ENCODE measurements at regions not wholly inside any gene's neighbourhood (a gene's known extent, or its start where the extent isn't known, plus 50 kb on each side); places are given as distances from the start of the nearest gene placed in this dataset.

DNA sequence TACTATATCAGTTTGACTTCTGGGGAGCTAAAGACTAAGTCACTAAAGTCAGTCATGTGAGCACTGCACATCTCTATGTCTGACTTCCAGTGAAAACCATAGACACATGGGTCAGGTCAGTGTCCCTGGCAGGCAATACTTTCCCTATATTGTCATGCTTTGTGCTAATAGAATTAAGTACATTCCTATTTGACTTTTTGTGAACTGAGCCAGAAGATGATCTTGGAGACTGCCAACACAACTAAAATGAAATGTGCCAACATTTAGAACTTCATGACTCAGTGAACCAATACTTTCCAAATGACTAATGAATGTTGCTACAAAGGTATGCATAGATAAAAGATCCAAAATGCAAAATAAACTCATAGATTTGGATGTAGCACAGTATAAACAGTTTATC lies 820.8 kb upstream of the FAM98A start:
- no peak for TF ChIP-seq CTCF (IDR thresholded peaks at IDR 0.05; ENCODE audit: insufficient read depth, low read depth, low read length, missing control alignments)
- DNase-seq (ENCODE audit: low read depth): no peak
- no peak overlapping the region for H3K4me3 ChIP-seq (ENCODE audit: low read depth, low read length)

DNA sequence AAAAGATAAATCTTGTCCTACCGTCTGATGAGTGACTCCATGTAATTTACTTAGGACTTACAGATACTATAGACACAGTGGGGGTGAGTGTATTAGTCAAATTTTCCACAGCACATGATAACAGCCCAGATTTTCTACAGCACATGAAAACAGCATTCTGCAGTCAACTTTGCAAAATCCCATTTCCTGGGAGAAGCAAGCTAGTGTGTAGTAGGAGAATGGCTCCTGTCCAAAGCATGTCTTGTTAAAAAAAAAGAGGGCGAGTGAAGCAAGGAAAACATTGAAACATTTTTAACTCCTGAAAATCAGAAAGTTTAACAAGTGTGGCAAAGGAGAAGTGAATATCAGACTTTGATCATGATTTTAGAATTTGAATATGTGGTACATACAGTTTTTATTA lies 817.8 kb upstream of the FAM98A start:
- no peak for TF ChIP-seq CTCF (IDR thresholded peaks at IDR 0.05; ENCODE audit: insufficient read depth, low read depth, low read length, missing control alignments)
- no peak for DNase-seq (ENCODE audit: low read depth)
- H3K4me3 ChIP-seq (ENCODE audit: low read depth, low read length): no peak overlapping the region

DNA sequence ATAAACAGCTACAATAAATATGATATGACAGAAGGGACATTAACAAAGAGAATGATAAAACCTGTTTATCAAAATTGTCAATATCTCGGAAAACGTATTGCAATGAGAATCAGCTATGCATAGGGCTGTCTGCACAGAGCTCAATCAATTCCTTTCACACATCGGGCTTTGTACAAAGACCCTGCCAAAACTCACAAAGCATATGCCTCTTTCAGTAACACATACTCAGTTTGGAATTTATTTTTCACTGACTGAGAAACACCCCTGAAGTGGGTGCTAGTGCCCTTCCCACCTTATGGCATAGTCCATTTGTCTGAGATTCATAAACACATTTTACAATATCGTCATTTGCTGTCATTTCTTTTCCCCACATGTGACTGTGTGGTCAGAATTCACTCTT lies 815.8 kb upstream of the FAM98A start:
- TF ChIP-seq CTCF (IDR thresholded peaks at IDR 0.05; ENCODE audit: insufficient read depth, low read depth, low read length, missing control alignments): no peak
- no peak for DNase-seq (ENCODE audit: low read depth)
- H3K4me3 ChIP-seq (ENCODE audit: low read depth, low read length): no peak overlapping the region

- TF ChIP-seq CTCF (IDR thresholded peaks at IDR 0.05; ENCODE audit: insufficient read depth, low read depth, low read length, missing control alignments): no peak
- DNase-seq (ENCODE audit: low read depth): no peak
- no peak overlapping the region for H3K4me3 ChIP-seq (ENCODE audit: low read depth, low read length)
These were observed 809.0 kb upstream of the FAM98A start for GRCh38 chr2:34408100-34408499.

- TF ChIP-seq CTCF (IDR thresholded peaks at IDR 0.05; ENCODE audit: insufficient read depth, low read depth, low read length, missing control alignments): no peak
- no peak overlapping the region for H3K4me3 ChIP-seq (ENCODE audit: low read depth, low read length)
- DNase-seq (ENCODE audit: low read depth): no peak
These were observed 804.4 kb upstream of the FAM98A start for GRCh38 chr2:34403512-34403911.

DNA sequence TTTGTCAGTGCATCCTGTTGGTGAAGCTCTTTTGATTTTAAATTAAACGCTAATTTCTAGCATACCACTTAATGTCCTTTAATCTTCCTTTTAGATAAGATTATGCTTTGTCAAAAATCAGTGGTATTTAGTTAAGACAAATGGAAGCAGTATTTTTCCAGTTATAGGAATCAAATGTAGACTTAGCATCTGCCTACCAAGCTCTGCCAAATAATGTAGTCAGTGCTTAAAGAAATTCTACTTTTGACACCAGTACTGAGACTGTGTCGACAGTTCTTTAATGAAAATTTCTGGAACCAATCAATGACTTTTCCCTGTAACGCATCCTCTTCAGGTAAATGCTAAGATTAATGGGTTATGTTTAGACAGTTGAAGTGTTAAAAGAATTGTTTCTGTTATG lies 803.3 kb upstream of the FAM98A start:
- DNase-seq (ENCODE audit: low read depth): no peak
- no peak for TF ChIP-seq CTCF (IDR thresholded peaks at IDR 0.05; ENCODE audit: insufficient read depth, low read depth, low read length, missing control alignments)
- no peak overlapping the region for H3K4me3 ChIP-seq (ENCODE audit: low read depth, low read length)

- peak; percentile 18 for DNase-seq (ENCODE audit: low read depth)
- no peak for TF ChIP-seq CTCF (IDR thresholded peaks at IDR 0.05; ENCODE audit: insufficient read depth, low read depth, low read length, missing control alignments)
- H3K4me3 ChIP-seq (ENCODE audit: low read depth, low read length): no peak overlapping the region
These were observed 802.1 kb upstream of the FAM98A start for GRCh38 chr2:34401186-34401585.

All from GM12865 (cell line).